ENCODE measurements at regions not wholly inside any gene's neighbourhood (a gene's known extent, or its start where the extent isn't known, plus 50 kb on each side); places are given as distances from the start of the nearest gene placed in this dataset.

- TF ChIP-seq CTCF (IDR thresholded peaks at IDR 0.05; ENCODE audit: insufficient read depth, low read length) = no peak
- TF ChIP-seq POLR2AphosphoS5 (IDR thresholded peaks at IDR 0.05; ENCODE audit: low read depth) = no peak
- no peak for TF ChIP-seq REST (IDR thresholded peaks at IDR 0.05; ENCODE audit: insufficient replicate concordance, low read depth)
- TF ChIP-seq SPI1 (IDR thresholded peaks at IDR 0.05; ENCODE audit: borderline replicate concordance, low read depth) = no peak
Measured at GRCh38 chr20:48192109-48192508, 406.8 kb upstream of the SULF2 start.
